ENCODE measurements at regions not wholly inside any gene's neighbourhood (a gene's known extent, or its start where the extent isn't known, plus 50 kb on each side); places are given as distances from the start of the nearest gene placed in this dataset.

DNA sequence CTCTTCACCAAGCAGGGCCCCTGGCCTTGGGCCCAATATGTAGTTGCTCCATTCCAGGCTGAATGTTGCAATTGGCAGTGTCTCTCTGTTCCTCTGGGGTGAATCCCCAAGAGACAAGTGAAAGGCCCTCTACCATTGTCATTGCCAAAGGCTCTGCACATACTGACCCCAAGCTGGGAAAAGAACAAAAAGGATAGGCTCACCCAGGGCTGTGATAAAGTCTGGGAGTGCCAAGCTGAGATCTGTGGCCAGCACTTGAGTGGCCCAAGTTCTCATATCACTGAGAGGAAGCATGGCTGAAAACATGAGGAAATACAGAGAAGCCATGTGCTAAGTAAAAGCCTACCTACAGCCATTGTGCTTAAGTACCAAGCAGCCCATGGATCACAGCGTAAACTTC is 612.2 kb upstream of the EPHA6 start:
- no peak for TF ChIP-seq ZC3H10 (CRISPR knock-in tag; IDR thresholded peaks at IDR 0.05)
- TF ChIP-seq CSDC2 (CRISPR knock-in tag; IDR thresholded peaks at IDR 0.05): no peak
- TF ChIP-seq ARNTL (CRISPR knock-in tag; IDR thresholded peaks at IDR 0.05; ENCODE audit: borderline replicate concordance, low read depth): no peak
- TF ChIP-seq RARB (CRISPR knock-in tag; IDR thresholded peaks at IDR 0.05): no peak
- TF ChIP-seq ZFP3 (CRISPR knock-in tag; IDR thresholded peaks at IDR 0.05): no peak
- TF ChIP-seq ISL1 (CRISPR knock-in tag; IDR thresholded peaks at IDR 0.05): no peak
- TF ChIP-seq, protein P1, sequence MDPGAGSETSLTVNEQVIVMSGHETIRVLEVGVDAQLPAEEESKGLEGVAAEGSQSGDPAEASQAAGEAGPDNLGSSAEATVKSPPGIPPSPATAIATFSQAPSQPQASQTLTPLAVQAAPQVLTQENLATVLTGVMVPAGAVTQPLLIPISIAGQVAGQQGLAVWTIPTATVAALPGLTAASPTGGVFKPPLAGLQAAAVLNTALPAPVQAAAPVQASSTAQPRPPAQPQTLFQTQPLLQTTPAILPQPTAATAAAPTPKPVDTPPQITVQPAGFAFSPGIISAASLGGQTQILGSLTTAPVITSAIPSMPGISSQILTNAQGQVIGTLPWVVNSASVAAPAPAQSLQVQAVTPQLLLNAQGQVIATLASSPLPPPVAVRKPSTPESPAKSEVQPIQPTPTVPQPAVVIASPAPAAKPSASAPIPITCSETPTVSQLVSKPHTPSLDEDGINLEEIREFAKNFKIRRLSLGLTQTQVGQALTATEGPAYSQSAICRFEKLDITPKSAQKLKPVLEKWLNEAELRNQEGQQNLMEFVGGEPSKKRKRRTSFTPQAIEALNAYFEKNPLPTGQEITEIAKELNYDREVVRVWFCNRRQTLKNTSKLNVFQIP (CRISPR knock-in tag; IDR thresholded peaks at IDR 0.05; ENCODE audit: borderline replicate concordance, low read depth): no peak
- no peak for TF ChIP-seq CREB5 (CRISPR knock-in tag; IDR thresholded peaks at IDR 0.05; ENCODE audit: low read depth)
- TF ChIP-seq, protein P2, sequence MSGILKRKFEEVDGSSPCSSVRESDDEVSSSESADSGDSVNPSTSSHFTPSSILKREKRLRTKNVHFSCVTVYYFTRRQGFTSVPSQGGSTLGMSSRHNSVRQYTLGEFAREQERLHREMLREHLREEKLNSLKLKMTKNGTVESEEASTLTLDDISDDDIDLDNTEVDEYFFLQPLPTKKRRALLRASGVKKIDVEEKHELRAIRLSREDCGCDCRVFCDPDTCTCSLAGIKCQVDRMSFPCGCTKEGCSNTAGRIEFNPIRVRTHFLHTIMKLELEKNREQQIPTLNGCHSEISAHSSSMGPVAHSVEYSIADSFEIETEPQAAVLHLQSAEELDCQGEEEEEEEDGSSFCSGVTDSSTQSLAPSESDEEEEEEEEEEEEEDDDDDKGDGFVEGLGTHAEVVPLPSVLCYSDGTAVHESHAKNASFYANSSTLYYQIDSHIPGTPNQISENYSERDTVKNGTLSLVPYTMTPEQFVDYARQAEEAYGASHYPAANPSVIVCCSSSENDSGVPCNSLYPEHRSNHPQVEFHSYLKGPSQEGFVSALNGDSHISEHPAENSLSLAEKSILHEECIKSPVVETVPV (CRISPR knock-in tag; IDR thresholded peaks at IDR 0.05): no peak
- TF ChIP-seq, protein P3, sequence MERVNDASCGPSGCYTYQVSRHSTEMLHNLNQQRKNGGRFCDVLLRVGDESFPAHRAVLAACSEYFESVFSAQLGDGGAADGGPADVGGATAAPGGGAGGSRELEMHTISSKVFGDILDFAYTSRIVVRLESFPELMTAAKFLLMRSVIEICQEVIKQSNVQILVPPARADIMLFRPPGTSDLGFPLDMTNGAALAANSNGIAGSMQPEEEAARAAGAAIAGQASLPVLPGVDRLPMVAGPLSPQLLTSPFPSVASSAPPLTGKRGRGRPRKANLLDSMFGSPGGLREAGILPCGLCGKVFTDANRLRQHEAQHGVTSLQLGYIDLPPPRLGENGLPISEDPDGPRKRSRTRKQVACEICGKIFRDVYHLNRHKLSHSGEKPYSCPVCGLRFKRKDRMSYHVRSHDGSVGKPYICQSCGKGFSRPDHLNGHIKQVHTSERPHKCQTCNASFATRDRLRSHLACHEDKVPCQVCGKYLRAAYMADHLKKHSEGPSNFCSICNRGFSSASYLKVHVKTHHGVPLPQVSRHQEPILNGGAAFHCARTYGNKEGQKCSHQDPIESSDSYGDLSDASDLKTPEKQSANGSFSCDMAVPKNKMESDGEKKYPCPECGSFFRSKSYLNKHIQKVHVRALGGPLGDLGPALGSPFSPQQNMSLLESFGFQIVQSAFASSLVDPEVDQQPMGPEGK (CRISPR knock-in tag; IDR thresholded peaks at IDR 0.05; ENCODE audit: borderline replicate concordance): no peak
- no peak for ATAC-seq

DNA sequence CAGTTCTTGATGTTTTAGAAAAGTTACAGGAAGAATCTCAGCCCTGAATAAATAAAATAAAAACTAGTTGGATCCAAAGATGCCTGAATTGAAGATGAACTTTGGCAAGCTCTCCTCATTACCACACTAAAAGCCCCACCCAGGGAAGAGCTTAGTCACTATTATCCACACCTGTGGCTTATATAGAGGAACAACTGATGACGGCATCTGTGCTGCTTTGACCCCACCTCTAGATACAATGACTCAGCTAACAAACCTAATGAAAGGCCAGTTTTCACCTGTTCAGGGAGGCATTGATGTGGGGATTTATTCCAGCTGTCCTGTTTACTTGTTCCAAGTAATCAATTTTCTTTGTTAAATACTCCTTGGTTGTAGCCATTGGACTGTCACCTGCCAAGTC is 604.7 kb upstream of the EPHA6 start:
- no peak for ATAC-seq
- no peak for TF ChIP-seq ESRRG (CRISPR knock-in tag; IDR thresholded peaks at IDR 0.05)
- no peak for TF ChIP-seq ZNF70 (CRISPR knock-in tag; IDR thresholded peaks at IDR 0.05)
- TF ChIP-seq BACH2 (CRISPR knock-in tag; IDR thresholded peaks at IDR 0.05; ENCODE audit: borderline replicate concordance): no peak
- TF ChIP-seq, protein P2 (CRISPR knock-in tag; IDR thresholded peaks at IDR 0.05): no peak
- TF ChIP-seq ZFP3 (CRISPR knock-in tag; IDR thresholded peaks at IDR 0.05): no peak

DNA sequence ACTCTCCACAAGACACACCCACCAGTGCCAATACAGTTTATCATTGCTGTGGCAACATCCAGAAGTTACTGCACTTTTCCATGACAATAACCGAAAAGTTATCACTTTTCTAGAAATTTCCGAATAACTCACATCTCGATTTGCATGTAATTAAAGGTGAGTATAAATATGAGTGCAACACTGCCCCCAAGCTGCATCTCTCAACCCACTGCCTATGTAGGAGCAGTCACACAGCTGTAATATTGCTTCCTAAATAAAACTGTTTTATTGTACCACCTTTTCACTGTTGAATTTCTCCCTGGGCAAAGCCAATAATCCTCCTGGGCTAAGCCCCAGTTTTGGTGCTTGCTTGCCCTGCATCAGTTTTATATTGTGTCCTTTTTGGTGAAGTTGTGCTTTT is 601.0 kb upstream of the EPHA6 start:
- no peak for ATAC-seq
- TF ChIP-seq OSR1 (CRISPR knock-in tag; IDR thresholded peaks at IDR 0.05) (no peak), ARNTL (CRISPR knock-in tag; IDR thresholded peaks at IDR 0.05; ENCODE audit: borderline replicate concordance, low read depth) (no peak), SNAI2 (CRISPR knock-in tag; IDR thresholded peaks at IDR 0.05) (no peak), BACH2 (CRISPR knock-in tag; IDR thresholded peaks at IDR 0.05; ENCODE audit: borderline replicate concordance) (no peak), TSHZ2 (CRISPR knock-in tag; IDR thresholded peaks at IDR 0.05) (no peak), ZNF8 (CRISPR knock-in tag; IDR thresholded peaks at IDR 0.05) (no peak), ZFP3 (CRISPR knock-in tag; IDR thresholded peaks at IDR 0.05) (no peak), ZNF565 (CRISPR knock-in tag; conservative IDR thresholded peaks at IDR 0.05; ENCODE audit: low read depth) (no peak), ESRRG (CRISPR knock-in tag; IDR thresholded peaks at IDR 0.05) (no peak), CREB5 (CRISPR knock-in tag; IDR thresholded peaks at IDR 0.05; ENCODE audit: low read depth) (no peak), GLIS3 (CRISPR knock-in tag; IDR thresholded peaks at IDR 0.05) (no peak), ZNF70 (CRISPR knock-in tag; IDR thresholded peaks at IDR 0.05) (no peak), TCF4 (CRISPR knock-in tag; IDR thresholded peaks at IDR 0.05; ENCODE audit: borderline replicate concordance) (no peak), CSDC2 (CRISPR knock-in tag; IDR thresholded peaks at IDR 0.05) (no peak), RARB (CRISPR knock-in tag; IDR thresholded peaks at IDR 0.05) (no peak), PPARA (CRISPR knock-in tag; IDR thresholded peaks at IDR 0.05; ENCODE audit: borderline replicate concordance) (no peak), TOX (CRISPR knock-in tag; IDR thresholded peaks at IDR 0.05; ENCODE audit: borderline replicate concordance) (no peak)
- TF ChIP-seq, protein P1 (CRISPR knock-in tag; IDR thresholded peaks at IDR 0.05; ENCODE audit: borderline replicate concordance, low read depth): no peak
